ENCODE measurements at regions not wholly inside any gene's neighbourhood (a gene's known extent, or its start where the extent isn't known, plus 50 kb on each side); places are given as distances from the start of the nearest gene placed in this dataset.

DNA sequence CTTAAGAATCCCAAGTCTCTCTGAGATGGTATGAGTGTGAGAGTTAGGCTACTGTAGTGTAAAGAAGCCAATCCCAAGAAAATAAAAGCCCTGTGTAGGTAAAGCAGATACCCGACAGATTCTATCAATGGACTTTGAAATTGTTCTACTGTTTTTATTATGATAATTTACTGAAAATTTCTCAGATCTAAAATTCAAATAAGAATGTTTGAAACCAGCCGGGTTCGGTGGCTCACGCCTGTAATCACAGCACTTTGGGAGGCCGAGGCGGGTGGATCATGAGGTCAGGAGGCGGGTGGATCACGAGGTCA, 208.3 kb upstream of the SPRED2 start (continued):
- TF ChIP-seq, protein P1, sequence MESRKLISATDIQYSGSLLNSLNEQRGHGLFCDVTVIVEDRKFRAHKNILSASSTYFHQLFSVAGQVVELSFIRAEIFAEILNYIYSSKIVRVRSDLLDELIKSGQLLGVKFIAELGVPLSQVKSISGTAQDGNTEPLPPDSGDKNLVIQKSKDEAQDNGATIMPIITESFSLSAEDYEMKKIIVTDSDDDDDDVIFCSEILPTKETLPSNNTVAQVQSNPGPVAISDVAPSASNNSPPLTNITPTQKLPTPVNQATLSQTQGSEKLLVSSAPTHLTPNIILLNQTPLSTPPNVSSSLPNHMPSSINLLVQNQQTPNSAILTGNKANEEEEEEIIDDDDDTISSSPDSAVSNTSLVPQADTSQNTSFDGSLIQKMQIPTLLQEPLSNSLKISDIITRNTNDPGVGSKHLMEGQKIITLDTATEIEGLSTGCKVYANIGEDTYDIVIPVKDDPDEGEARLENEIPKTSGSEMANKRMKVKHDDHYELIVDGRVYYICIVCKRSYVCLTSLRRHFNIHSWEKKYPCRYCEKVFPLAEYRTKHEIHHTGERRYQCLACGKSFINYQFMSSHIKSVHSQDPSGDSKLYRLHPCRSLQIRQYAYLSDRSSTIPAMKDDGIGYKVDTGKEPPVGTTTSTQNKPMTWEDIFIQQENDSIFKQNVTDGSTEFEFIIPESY (IDR thresholded peaks at IDR 0.05; ENCODE audit: borderline replicate concordance, low read depth): no peak
- TF ChIP-seq, protein P2, sequence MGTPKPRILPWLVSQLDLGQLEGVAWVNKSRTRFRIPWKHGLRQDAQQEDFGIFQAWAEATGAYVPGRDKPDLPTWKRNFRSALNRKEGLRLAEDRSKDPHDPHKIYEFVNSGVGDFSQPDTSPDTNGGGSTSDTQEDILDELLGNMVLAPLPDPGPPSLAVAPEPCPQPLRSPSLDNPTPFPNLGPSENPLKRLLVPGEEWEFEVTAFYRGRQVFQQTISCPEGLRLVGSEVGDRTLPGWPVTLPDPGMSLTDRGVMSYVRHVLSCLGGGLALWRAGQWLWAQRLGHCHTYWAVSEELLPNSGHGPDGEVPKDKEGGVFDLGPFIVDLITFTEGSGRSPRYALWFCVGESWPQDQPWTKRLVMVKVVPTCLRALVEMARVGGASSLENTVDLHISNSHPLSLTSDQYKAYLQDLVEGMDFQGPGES (IDR thresholded peaks at IDR 0.05; ENCODE audit: low read depth, low read length): no peak
- no peak for TF ChIP-seq SMC3 (IDR thresholded peaks at IDR 0.05; ENCODE audit: low read depth, low read length)
- TF ChIP-seq, protein P3, sequence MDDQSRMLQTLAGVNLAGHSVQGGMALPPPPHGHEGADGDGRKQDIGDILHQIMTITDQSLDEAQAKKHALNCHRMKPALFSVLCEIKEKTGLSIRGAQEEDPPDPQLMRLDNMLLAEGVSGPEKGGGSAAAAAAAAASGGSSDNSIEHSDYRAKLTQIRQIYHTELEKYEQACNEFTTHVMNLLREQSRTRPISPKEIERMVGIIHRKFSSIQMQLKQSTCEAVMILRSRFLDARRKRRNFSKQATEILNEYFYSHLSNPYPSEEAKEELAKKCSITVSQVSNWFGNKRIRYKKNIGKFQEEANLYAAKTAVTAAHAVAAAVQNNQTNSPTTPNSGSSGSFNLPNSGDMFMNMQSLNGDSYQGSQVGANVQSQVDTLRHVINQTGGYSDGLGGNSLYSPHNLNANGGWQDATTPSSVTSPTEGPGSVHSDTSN (IDR thresholded peaks at IDR 0.05): no peak
- no peak for TF ChIP-seq RAD21 (IDR thresholded peaks at IDR 0.05; ENCODE audit: low read length)
- no peak for TF ChIP-seq TEAD4 (IDR thresholded peaks at IDR 0.05; ENCODE audit: borderline replicate concordance, insufficient read depth)
- TF ChIP-seq RCOR1 (IDR thresholded peaks at IDR 0.05; ENCODE audit: low read length): no peak

DNA sequence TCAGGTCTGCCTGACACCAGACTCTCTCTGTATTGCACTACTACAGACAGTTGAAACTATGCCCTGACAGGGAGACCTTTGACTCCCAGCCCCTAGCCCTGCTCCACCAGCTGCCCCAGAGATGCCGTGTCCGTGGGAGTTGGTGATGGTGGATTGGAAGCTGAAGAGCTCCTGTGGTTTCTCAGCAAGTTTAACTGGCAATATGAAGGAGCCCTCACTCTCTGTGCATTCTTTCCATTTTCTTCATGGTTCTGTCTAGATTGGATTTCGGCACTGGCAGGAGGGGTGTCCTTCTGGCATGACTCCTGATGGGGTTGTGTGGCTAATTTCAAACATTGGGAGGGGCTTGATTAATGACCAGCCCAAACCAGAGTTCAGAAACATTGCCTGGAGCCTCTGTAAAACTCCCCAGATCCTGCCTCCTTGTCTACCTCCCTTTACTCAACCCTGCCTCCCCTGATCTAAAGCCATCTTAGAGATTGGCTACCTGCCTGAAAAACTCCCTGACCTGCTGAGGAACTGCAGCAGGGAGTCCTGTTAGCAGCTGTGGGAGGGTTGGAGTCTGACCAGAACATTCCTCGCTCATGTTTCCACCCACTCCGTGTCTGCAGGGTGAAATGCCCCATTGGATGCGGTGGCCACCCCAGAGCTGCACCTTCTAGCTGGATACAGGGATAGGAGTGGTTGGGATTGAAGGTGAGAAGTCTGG, 206.9 kb upstream of the SPRED2 start:
- TF ChIP-seq GABPA (IDR thresholded peaks at IDR 0.05; ENCODE audit: low read depth) (no peak), MXI1 (IDR thresholded peaks at IDR 0.05; ENCODE audit: low read depth, low read length) (no peak)
- TF ChIP-seq, protein P4, sequence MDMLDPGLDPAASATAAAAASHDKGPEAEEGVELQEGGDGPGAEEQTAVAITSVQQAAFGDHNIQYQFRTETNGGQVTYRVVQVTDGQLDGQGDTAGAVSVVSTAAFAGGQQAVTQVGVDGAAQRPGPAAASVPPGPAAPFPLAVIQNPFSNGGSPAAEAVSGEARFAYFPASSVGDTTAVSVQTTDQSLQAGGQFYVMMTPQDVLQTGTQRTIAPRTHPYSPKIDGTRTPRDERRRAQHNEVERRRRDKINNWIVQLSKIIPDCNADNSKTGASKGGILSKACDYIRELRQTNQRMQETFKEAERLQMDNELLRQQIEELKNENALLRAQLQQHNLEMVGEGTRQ (IDR thresholded peaks at IDR 0.05; ENCODE audit: borderline replicate concordance, low read depth, low read length): no peak
- TF ChIP-seq, protein P5, sequence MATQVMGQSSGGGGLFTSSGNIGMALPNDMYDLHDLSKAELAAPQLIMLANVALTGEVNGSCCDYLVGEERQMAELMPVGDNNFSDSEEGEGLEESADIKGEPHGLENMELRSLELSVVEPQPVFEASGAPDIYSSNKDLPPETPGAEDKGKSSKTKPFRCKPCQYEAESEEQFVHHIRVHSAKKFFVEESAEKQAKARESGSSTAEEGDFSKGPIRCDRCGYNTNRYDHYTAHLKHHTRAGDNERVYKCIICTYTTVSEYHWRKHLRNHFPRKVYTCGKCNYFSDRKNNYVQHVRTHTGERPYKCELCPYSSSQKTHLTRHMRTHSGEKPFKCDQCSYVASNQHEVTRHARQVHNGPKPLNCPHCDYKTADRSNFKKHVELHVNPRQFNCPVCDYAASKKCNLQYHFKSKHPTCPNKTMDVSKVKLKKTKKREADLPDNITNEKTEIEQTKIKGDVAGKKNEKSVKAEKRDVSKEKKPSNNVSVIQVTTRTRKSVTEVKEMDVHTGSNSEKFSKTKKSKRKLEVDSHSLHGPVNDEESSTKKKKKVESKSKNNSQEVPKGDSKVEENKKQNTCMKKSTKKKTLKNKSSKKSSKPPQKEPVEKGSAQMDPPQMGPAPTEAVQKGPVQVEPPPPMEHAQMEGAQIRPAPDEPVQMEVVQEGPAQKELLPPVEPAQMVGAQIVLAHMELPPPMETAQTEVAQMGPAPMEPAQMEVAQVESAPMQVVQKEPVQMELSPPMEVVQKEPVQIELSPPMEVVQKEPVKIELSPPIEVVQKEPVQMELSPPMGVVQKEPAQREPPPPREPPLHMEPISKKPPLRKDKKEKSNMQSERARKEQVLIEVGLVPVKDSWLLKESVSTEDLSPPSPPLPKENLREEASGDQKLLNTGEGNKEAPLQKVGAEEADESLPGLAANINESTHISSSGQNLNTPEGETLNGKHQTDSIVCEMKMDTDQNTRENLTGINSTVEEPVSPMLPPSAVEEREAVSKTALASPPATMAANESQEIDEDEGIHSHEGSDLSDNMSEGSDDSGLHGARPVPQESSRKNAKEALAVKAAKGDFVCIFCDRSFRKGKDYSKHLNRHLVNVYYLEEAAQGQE (IDR thresholded peaks at IDR 0.05; ENCODE audit: low read depth, low read length): no peak
- TF ChIP-seq, protein P3 (IDR thresholded peaks at IDR 0.05): no peak

More for the DNA sequence above, 206.9 kb upstream of the SPRED2 start:
- H3K79me2 ChIP-seq (ENCODE audit: insufficient read depth): no peaks in the 10 kb centered on the region
- POLR2A ChIA-PET: no interaction called here
- DNase-seq: no peak
- H3K36me3 ChIP-seq (replicated peaks in 1 of 2; ENCODE audit: control insufficient read depth in 1 of 2, insufficient read depth in 2 of 2, low read length in 1 of 2): no peaks in the 10 kb centered on the region
- H3K9ac ChIP-seq: no peak overlapping the region
- H3K27me3 ChIP-seq (ENCODE audit: insufficient read depth): no peaks in the 10 kb centered on the region; the same call in 1 of the 2 replicates
- H4K20me1 ChIP-seq (ENCODE audit: insufficient read depth): no peaks in the 10 kb centered on the region
- peaks cover 0 to 5% of the 10 kb centered on the region in 2 experiments; a peak in 2 of 4 replicates for H3K4me1 ChIP-seq (ENCODE audit: control insufficient read depth in 1 of 2, insufficient read depth in 2 of 2, low read depth in 1 of 2, low read length in 1 of 2)
- no peak overlapping the region for H2AFZ ChIP-seq (ENCODE audit: low read depth)
- H3K27ac ChIP-seq (ENCODE audit: low read depth in 2 of 2, low read length in 1 of 2): no peak overlapping the region
- H3F3A ChIP-seq (replicated peaks; ENCODE audit: insufficient read depth): no peaks in the 10 kb centered on the region
- no peaks in the 10 kb centered on the region for H3K9me3 ChIP-seq
- H3K9me2 ChIP-seq: no peaks in the 10 kb centered on the region
- no peak overlapping the region for H3K4me3 ChIP-seq (ENCODE audit: low read depth in 2 of 2, low read length in 1 of 2)
- CTCF ChIA-PET: interaction anchor here (0.9 to 1.5 kb wide), 10 partner anchors 12 to 1999 kb away, joined by 3 to 5 read pairs (median 4); no protein-coding TSS in a partner anchor
- 72% methylated on average over 6 of the region's 6 CpGs for WGBS (ENCODE audit: low lambda C conversion rate)
- H3K4me2 ChIP-seq: no peak overlapping the region
